ENCODE measurements at regions not wholly inside any gene's neighbourhood (a gene's known extent, or its start where the extent isn't known, plus 50 kb on each side); places are given as distances from the start of the nearest gene placed in this dataset.

- DNase-seq = no peak
These were observed 484.1 kb downstream of the IGSF11 start for GRCh38 chr3:118550556-118550955.

GRCh38 chr3:118554148-118554838, 480.4 kb downstream of the IGSF11 start:
- no peak for DNase-seq

GRCh38 chr3:118556983-118557382, 477.7 kb downstream of the IGSF11 start:
- no peak for DNase-seq

GRCh38 chr3:118557513-118557912, 477.1 kb downstream of the IGSF11 start:
- no peak for DNase-seq

- DNase-seq = no peak
These were observed 475.4 kb downstream of the IGSF11 start for GRCh38 chr3:118559286-118559685.

GRCh38 chr3:118564800-118565199, 469.8 kb downstream of the IGSF11 start:
- DNase-seq = no peak

- DNase-seq = no peak
These were observed 460.7 kb downstream of the IGSF11 start for GRCh38 chr3:118573912-118574311.

GRCh38 chr3:118577055-118577777, 457.4 kb downstream of the IGSF11 start:
- no peak for DNase-seq

- DNase-seq = no peak
These were observed 456.1 kb downstream of the IGSF11 start for GRCh38 chr3:118578559-118578958.

GRCh38 chr3:118587037-118587741, 447.5 kb downstream of the IGSF11 start:
- no peak for DNase-seq

GRCh38 chr3:118587847-118588246, 446.8 kb downstream of the IGSF11 start:
- no peak for DNase-seq

- no peak for DNase-seq
These were observed 441.4 kb downstream of the IGSF11 start for GRCh38 chr3:118593277-118593670.

- no peak for DNase-seq
These were observed 437.5 kb downstream of the IGSF11 start for GRCh38 chr3:118597184-118597583.

GRCh38 chr3:118607915-118608820, 426.5 kb downstream of the IGSF11 start:
- DNase-seq = no peak

- no peak for DNase-seq
These were observed 416.2 kb downstream of the IGSF11 start for GRCh38 chr3:118618247-118619040.

- no peak for DNase-seq
These were observed 408.2 kb downstream of the IGSF11 start for GRCh38 chr3:118626453-118626852.

GRCh38 chr3:118628704-118629341, 405.8 kb downstream of the IGSF11 start:
- DNase-seq = no peak

GRCh38 chr3:118629821-118630220, 404.8 kb downstream of the IGSF11 start:
- no peak for DNase-seq

- DNase-seq = no peak
These were observed 398.9 kb downstream of the IGSF11 start for GRCh38 chr3:118635711-118636110.

GRCh38 chr3:118636841-118637240, 397.8 kb downstream of the IGSF11 start:
- DNase-seq = no peak

GRCh38 chr3:118637846-118638245, 396.8 kb downstream of the IGSF11 start:
- no peak for DNase-seq

Measured in inflammatory macrophage treated with lipopolysaccharide for 4 hours (primary cell).